ENCODE measurements at regions not wholly inside any gene's neighbourhood (a gene's known extent, or its start where the extent isn't known, plus 50 kb on each side); places are given as distances from the start of the nearest gene placed in this dataset.
A peak's percentile ranks its signal among the peaks of the same experiment; 100 is the strongest.

GRCh38 chr6:105990151-105990550, 96.0 kb upstream of the PRDM1 start:
- DNase-seq, result no peak

GRCh38 chr6:105988812-105989577, 97.1 kb upstream of the PRDM1 start:
- no peak for DNase-seq

GRCh38 chr6:105988321-105988720, 97.8 kb upstream of the PRDM1 start:
- DNase-seq, result no peak

- no peak for DNase-seq
Measured at GRCh38 chr6:105987516-105987915, 98.6 kb upstream of the PRDM1 start.

GRCh38 chr6:105986998-105987397, 99.1 kb upstream of the PRDM1 start:
- no peak for DNase-seq

GRCh38 chr6:105985816-105986632, 100.1 kb upstream of the PRDM1 start:
- peak in 1 of 2 donors; percentile 25 for DNase-seq

GRCh38 chr6:105985098-105985815, 100.9 kb upstream of the PRDM1 start:
- DNase-seq, result peak in 1 of 2 donors; percentile 43

GRCh38 chr6:105983763-105984162, 102.4 kb upstream of the PRDM1 start:
- no peak for DNase-seq

GRCh38 chr6:105982761-105983540, 103.2 kb upstream of the PRDM1 start:
- peak; percentile 18 to 31 for DNase-seq

- no peak for DNase-seq
Measured at GRCh38 chr6:105981888-105982358, 104.2 kb upstream of the PRDM1 start.

GRCh38 chr6:105981002-105981887, 104.9 kb upstream of the PRDM1 start:
- DNase-seq, result peak in 1 of 2 donors; percentile 22

GRCh38 chr6:105978974-105979373, 107.2 kb upstream of the PRDM1 start:
- DNase-seq, result no peak

GRCh38 chr6:105977934-105978504, 108.1 kb upstream of the PRDM1 start:
- DNase-seq, result no peak

- no peak for DNase-seq
Measured at GRCh38 chr6:105974986-105975385, 111.2 kb upstream of the PRDM1 start.

- DNase-seq, result no peak
Measured at GRCh38 chr6:105972440-105972839, 113.7 kb upstream of the PRDM1 start.

GRCh38 chr6:105968603-105969333, 117.4 kb upstream of the PRDM1 start:
- no peak for DNase-seq

- DNase-seq, result peak; percentile 64 to 83
Measured at GRCh38 chr6:105967917-105968602, 118.1 kb upstream of the PRDM1 start.

- DNase-seq, result peak in 1 of 2 donors; percentile 51
Measured at GRCh38 chr6:105966481-105966880, 119.7 kb upstream of the PRDM1 start.

- no peak for DNase-seq
Measured at GRCh38 chr6:105964979-105965760, 121.0 kb upstream of the PRDM1 start.
